Thyroid gland (tissue), 4 donors: ENCODE measurements at regions not wholly inside any gene's neighbourhood (a gene's known extent, or its start where the extent isn't known, plus 50 kb on each side); places are given as distances from the start of the nearest gene placed in this dataset.

Source experiments
- CTCF ChIP-seq, 6 experiments: fragments of 200-600 bp in 3 of 6; fragments of 450-650 bp in 3 of 6; sonication (generic) in 3 of 6; IDR thresholded peaks; one replicate each; pipeline ENCODE4 v1.5.1; 2016 to 2019; ENCODE audit warnings: antibody characterized with exemption in 6 of 6, mild to moderate bottlenecking in 2 of 6, inconsistent platforms in 1 of 6, moderate library complexity in 1 of 6
- POLR2A ChIP-seq, 2 donors: fragments of 450-650 bp; IDR thresholded peaks; one replicate each; pipeline ENCODE4 v1.6.1; 2017; ENCODE audit warnings: antibody characterized with exemption in 2 of 2, mild to moderate bottlenecking in 2 of 2, moderate library complexity in 1 of 2

- no peak for TF ChIP-seq CTCF (IDR thresholded peaks at IDR 0.05)
- no peak for TF ChIP-seq POLR2A (IDR thresholded peaks at IDR 0.05)
Measured at GRCh38 chr15:55084673-55085072, 112.1 kb downstream of the RSL24D1 start.
